ENCODE measurements at regions not wholly inside any gene's neighbourhood (a gene's known extent, or its start where the extent isn't known, plus 50 kb on each side); places are given as distances from the start of the nearest gene placed in this dataset.

- in situ Hi-C loops (cut with MboI; ENCODE audit: low sequenced_read_pairs) (loop anchor here (5.0 to 25.0 kb wide), 2 partner anchors 253 to 503 kb away; partner anchors contain the start of gene TIPIN), intact Hi-C loops (cut with micrococcal nuclease) (no loop called here), dilution Hi-C loops (cut with HindIII; ENCODE audit: low sequenced_read_pairs, unreplicated experiment) (no loop called here)
- Histone ChIP-seq H3K27ac (ENCODE audit: insufficient read depth, low read length) (no peak overlapping the region), H3K4ac (ENCODE audit: low read depth, low read length) (no peak overlapping the region), H3K9ac (ENCODE audit: low read depth, low read length) (no peak overlapping the region), H3K9me3 (ENCODE audit: control insufficient read depth, insufficient read depth, low read length) (no peaks in the 10 kb centered on the region), H3K4me2 (ENCODE audit: low read depth, low read length) (no peak overlapping the region), H2AK5ac (ENCODE audit: low read depth, low read length) (no peak overlapping the region), H2BK15ac (ENCODE audit: low read depth, low read length) (no peak overlapping the region), H2AK9ac (replicated peaks; ENCODE audit: low read depth, low read length, poor library complexity) (no peak overlapping the region), H4K91ac (ENCODE audit: insufficient read depth, low read depth, low read length) (no peak overlapping the region), H3K9me1 (ENCODE audit: insufficient read depth, low read length) (peaks cover 5% of the 10 kb centered on the region; the same call in 1 of the 2 replicates), H2BK20ac (ENCODE audit: low read depth, low read length) (no peak overlapping the region), H3K14ac (replicated peaks; ENCODE audit: low read depth, low read length) (no peak overlapping the region), H4K8ac (ENCODE audit: low read depth in 2 of 2, low read length in 2 of 2) (no peak overlapping the region), H4K20me1 (ENCODE audit: insufficient read depth, low read length) (peaks cover 9% of the 10 kb centered on the region; the same call in 1 of the 2 replicates), H3K36me3 (ENCODE audit: control insufficient read depth, insufficient read depth, low read length) (peaks cover 4% of the 10 kb centered on the region; the same call in 1 of the 2 replicates), H2BK5ac (ENCODE audit: low read depth, low read length, poor library complexity, severe bottlenecking) (no peak overlapping the region), H4K5ac (ENCODE audit: low read depth, low read length) (no peak overlapping the region), H3K56ac (ENCODE audit: extremely low read depth, insufficient read depth, low read length) (no peak overlapping the region), H3K79me1 (ENCODE audit: low read depth in 1 of 2, low read length in 2 of 2) (peaks cover under 1 to 23% of the 10 kb centered on the region in 2 experiments; a peak in 3 of 4 replicates), H3K4me3 (ENCODE audit: insufficient read depth, low read depth, low read length) (no peak overlapping the region), H3K4me1 (ENCODE audit: control insufficient read depth, insufficient read depth, low read length) (peaks cover 7% of the 10 kb centered on the region), H3K18ac (ENCODE audit: low read depth, low read length) (no peak overlapping the region), H2BK120ac (ENCODE audit: low read depth, low read length) (no peak overlapping the region), H3K27me3 (ENCODE audit: control insufficient read depth, insufficient read depth, low read length) (peaks cover 3% of the 10 kb centered on the region; the same call in 1 of the 2 replicates), H2AFZ (replicated peaks; ENCODE audit: low read length, poor library complexity) (no peak overlapping the region), H3K23ac (ENCODE audit: low read depth, low read length) (no peak overlapping the region)
- WGBS, 2 experiments (ENCODE audit: extremely low coverage in 2 of 2, insufficient read length in 1 of 2): no CpG with 5 or more reads among the region's 4 CpGs
- no peak for ATAC-seq (ENCODE audit: low read depth)
- DNase-seq: no peak
- POLR2A ChIA-PET (ENCODE audit: unreplicated experiment): no interaction called here
- no TSS peak for BruUV-seq (replicated peaks)
- TF ChIP-seq, protein P1, sequence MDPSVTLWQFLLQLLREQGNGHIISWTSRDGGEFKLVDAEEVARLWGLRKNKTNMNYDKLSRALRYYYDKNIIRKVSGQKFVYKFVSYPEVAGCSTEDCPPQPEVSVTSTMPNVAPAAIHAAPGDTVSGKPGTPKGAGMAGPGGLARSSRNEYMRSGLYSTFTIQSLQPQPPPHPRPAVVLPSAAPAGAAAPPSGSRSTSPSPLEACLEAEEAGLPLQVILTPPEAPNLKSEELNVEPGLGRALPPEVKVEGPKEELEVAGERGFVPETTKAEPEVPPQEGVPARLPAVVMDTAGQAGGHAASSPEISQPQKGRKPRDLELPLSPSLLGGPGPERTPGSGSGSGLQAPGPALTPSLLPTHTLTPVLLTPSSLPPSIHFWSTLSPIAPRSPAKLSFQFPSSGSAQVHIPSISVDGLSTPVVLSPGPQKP (IDR thresholded peaks at IDR 0.05; ENCODE audit: borderline replicate concordance, low read depth, low read length): no peak
- TF ChIP-seq CTCF (conservative IDR thresholded peaks at IDR 0.05; ENCODE audit: low read depth, low read length): no peak
- TF ChIP-seq CHD1 (IDR thresholded peaks at IDR 0.05; ENCODE audit: low read depth, low read length): no peak
- no peak for TF ChIP-seq RFX5 (IDR thresholded peaks at IDR 0.05; ENCODE audit: low read depth, low read length)
- TF ChIP-seq, protein P2, sequence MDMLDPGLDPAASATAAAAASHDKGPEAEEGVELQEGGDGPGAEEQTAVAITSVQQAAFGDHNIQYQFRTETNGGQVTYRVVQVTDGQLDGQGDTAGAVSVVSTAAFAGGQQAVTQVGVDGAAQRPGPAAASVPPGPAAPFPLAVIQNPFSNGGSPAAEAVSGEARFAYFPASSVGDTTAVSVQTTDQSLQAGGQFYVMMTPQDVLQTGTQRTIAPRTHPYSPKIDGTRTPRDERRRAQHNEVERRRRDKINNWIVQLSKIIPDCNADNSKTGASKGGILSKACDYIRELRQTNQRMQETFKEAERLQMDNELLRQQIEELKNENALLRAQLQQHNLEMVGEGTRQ (IDR thresholded peaks at IDR 0.05; ENCODE audit: low read depth, low read length): no peak
- no peak for TF ChIP-seq NFE2L2 (IDR thresholded peaks at IDR 0.05; ENCODE audit: low read depth, low read length)
- TF ChIP-seq FOS (IDR thresholded peaks at IDR 0.05; ENCODE audit: low read depth, low read length): no peak
- CTCF ChIA-PET: interaction anchor here (0.7 kb wide), 1 partner anchor 11 kb away, joined by 4 read pairs; no protein-coding TSS in a partner anchor
These were observed 162.8 kb downstream of the SMAD6 start for GRCh38 chr15:66864871-66865281.
